Right lobe of liver (tissue), 4 donors: ENCODE measurements at regions not wholly inside any gene's neighbourhood (a gene's known extent, or its start where the extent isn't known, plus 50 kb on each side); places are given as distances from the start of the nearest gene placed in this dataset.

Experiments
- CTCF ChIP-seq, 4 donors: fragments of 200-600 bp in 3 of 4; fragments of 450-650 bp in 1 of 4; IDR thresholded peaks; one replicate each; pipeline versions ENCODE4 v1.5.1 to v1.8.0; 2016 to 2022; ENCODE audit warnings: antibody characterized with exemption in 4 of 4, mild to moderate bottlenecking in 2 of 4
- POLR2A ChIP-seq: fragments of 450-650 bp; IDR thresholded peaks from one replicate; pipeline ENCODE4 v1.6.1; 2017; ENCODE audit warnings: antibody characterized with exemption, mild to moderate bottlenecking
- donor health status: DM: no; HTN: no; CAD: no.
- donor health status: DM: no; HTN: no; CAD: no.
- donor health status: DM: no; HTN: yes; CAD: no.

- TF ChIP-seq CTCF (IDR thresholded peaks at IDR 0.05) = no peak
- no peak for TF ChIP-seq POLR2A
These were observed 287.2 kb downstream of the ETV1 start for GRCh38 chr7:13702251-13702650.
